Right lung (tissue), 2 donors: ENCODE measurements at regions not wholly inside any gene's neighbourhood (a gene's known extent, or its start where the extent isn't known, plus 50 kb on each side); places are given as distances from the start of the nearest gene placed in this dataset.

Experiments
- DNase-seq, 2 donors: peaks; one replicate each; pipeline ENCODE4 v3.0.0-alpha.2; 2013

DNA sequence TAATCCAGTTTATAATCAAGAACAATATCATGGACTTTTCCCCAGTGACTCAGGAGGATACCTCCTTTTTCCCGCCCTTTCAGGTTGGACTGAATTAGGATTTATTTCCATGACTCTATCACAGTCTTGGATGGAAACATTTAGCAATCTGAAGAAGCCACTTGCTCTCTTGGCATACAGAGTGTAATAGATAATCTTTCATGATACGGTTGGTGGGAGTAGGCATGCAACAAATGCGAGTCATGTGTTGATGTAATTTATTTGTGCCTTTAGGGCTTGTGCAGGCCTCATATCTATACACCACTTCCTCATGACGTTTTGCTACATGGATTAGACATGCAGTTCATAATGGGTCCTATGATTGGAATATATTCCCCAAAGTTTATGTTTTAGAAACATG, 54.2 kb upstream of the MCTP2 start:
- DNase-seq = no peak

DNA sequence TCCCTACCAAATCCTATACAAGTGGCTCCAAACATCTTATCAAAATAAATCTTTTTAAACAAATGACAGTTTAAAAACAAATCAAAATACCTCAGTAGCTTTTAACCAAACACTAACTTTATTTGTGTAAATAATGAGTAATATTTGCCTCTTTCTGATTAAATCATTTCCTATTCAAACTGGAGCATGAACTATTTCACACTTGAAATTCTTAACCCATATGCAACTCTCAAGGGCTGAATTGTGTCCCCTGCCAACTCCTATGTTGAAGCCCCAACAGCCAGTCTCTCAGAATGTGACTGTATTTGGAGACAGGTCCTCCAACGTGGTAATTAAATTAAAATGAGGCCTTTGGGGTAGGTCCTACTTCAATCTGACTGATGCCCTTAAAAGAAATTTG, 55.9 kb upstream of the MCTP2 start:
- peak in 1 of 2 donors; percentile 6 for DNase-seq

DNA sequence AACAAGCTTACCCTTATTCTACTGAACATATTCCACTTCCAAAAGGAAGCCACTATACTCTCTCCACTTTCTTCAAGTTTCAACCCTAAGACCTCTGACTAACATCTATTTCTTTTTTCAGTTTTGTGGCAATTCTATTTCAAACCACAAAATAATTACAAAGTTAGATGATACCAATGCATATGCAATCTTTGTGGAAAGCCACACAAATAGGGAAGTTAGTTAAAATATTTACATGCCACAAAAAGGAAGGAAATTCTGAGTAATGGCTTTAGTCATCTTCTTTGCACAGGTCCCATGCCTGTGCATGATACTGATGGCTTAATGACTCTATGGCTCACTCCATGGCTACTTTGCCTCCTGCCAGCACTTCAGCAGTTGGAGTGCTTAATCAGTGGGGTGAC, 57.0 kb upstream of the MCTP2 start:
- no peak for DNase-seq

DNA sequence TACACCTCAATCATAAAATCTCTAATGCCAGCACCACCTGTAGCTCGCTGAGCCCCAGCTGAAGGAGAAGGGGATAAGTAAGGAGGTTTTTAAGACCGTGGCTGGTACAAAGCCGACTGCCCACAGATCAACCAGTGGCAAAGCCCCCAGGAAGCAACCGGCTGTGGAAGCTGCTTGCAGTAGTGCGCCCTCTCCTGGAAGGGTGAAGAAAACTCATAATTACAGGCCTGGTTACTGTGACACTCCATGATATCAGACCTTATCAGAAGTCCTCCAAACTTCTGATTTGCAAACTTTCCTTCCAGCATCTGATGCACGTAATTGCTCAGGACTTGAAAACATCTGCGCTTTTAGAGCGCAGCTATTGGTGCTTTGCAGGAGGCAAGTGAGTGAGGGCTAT, 63.1 kb upstream of the MCTP2 start:
- DNase-seq = no peak

DNA sequence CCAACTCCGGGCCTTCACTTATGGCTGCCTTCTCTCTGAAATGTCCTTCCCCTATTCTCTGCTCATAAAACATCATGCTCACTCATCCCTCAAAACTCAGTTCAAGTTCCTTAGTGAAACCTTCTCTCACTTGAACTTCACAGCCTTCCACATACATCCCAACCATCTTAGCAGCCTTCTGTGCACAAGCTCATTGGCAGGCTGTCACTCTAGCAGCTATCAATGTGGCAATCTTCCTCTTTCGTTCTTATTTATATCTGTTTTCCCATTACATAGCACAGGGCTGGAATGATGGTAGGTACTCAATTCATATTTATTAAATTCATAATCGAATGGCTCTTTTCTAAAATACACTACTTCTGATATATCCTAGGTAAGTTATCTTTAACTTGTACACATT, 66.4 kb upstream of the MCTP2 start:
- DNase-seq = no peak

DNA sequence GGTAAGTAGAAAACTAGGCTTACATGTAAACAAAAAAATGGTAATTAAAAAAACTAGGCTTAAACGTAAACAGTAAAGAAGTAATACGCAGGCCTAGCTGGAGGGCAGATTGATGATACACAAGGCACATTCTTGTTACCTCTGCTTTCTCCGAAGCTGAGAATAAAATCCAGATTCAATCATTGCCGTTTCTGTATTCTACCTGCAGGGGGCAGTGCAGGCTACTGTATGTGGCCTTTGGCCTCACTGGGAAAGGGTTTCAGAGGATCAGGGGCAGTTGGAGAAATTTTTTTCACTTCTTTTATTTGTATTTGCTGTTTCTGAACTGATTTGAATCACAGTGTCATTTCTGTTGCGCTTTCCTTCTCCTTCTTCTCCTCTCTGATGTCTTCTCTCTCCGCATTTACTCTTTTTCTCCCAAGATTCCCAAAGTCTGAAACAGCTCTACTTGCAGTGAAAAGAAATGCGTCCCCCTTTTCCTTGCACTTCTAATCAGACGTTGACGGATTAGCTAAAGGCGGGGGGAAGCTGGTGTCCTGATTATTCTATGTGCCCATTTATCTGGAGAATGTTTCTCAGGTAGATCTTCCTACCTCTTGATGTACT, 67.1 kb upstream of the MCTP2 start:
- DNase-seq = peak; percentile 56 to 58

DNA sequence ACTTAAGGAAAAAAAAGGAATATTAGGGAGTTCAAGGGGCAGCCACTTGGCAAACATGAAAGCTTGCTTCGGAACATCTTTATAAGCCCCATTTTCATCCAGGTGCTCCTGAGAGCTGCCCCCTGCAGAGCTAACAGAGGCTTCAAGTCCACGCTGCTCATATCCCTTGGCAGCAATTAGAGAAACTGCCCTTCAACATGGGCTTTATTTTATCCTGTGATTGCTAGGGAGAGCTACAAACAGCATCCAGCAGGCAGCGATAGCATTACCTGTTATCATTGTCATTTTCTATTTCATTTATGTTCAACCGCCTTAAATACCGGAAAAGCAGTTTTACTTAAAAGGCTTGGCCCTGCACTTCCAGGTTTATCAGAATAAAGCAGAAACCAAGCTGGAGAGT, 68.4 kb upstream of the MCTP2 start:
- no peak for DNase-seq

DNA sequence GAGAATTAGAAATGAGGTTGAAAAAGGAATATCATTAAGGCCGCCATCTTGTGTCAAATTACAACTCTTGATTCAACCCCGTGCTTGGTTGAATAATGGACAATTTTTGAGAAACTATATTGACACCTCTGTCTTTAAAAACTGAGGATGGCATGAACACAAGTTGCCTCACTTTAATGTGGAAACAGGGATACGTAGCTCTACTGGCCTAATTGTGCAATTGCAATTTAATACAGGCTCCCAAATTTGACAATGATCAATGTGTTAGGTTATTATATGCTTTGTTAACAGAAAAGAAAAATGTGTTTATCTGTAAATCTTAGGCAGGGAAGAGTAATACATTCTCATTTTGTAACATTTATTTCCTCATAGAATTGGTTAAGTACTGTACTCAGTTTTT, 77.1 kb upstream of the MCTP2 start:
- DNase-seq = no peak

DNA sequence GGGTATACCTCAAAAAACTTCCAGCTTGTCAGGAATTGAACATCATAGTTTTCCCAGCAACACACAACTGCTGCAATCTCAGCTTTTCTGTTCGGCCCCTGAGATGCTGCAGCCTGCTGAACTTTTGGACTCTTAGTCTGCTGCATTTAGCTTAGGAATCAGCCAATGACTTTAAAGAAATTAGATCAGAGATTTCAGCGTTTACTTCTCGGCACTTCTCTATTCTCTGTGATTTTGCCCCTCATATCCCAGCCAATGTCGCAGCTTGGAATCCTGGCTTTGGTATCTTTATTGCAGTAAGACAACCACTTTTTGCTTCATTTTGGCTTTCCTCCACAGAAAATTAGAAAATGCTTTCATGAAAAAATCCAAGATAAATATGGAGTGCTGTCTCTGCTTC, 86.3 kb upstream of the MCTP2 start:
- peak; percentile 4 to 16 for DNase-seq

DNA sequence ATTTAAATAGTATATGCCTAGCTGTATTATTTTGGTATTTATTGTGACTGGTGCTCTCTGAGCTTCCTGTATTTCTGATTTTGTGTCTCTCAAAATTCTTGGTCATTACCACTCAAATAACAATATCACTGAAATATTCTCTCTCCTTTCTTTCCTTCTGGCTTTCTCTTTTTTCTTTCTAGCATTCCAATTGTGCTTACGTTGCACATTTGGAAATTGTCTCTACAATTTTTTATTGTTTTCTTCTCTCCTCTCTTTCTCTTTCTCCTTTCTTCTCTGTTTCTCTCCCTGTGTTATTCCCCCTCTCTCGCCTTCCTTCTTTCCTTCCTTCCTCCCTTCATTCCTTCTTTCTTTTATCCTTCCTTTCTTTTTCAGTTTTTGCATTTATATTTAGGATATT, 89.6 kb upstream of the MCTP2 start:
- no peak for DNase-seq

DNA sequence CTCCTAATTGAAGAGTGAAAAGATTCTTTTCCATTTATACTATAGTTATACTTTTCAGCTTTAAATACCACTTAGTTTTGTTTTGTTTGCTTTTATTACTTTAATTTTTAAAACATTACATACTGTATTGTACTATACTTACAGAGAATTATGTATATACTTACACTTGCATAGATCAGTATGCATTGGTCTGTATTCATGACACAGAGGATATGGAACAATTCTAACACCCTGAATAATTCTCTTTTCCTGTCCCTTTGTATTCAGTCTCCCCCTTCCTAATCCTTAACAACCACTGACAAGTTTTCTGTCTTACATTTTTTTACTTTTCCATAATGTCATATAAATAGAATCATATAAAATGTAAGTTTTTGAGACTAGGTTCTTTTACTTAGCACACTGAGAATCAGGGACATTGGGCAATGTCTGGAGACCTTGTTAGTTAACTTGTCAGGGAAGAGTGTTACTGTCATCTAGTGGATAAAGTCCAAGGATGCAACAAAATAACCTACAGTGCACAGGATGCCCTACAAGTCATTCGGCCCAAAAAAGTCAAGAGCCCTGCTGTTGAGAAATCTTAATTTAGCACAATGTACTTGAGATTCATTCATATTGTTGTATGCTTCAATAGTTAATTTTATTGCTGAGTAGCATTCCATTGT, 95.7 kb upstream of the MCTP2 start:
- no peak for DNase-seq

DNA sequence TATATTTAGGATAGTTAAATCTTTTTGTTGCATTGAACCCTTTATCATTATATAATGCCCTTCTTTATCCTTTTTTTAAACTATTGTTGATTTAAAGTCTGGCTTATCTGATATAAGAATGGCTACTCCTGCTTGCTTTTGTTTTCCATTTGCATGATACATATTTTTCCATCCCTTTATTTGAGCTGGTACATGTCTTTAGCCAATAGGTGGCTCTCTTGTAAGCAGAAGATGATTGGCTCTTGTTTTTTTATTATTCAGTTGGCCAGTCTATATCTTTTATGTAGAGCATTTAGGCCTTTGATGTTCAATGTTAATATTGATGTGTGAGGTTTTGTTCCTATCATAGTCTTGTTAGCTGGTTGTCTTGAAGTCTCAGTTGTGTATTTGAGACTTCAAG, 99.5 kb upstream of the MCTP2 start:
- no peak for DNase-seq

DNA sequence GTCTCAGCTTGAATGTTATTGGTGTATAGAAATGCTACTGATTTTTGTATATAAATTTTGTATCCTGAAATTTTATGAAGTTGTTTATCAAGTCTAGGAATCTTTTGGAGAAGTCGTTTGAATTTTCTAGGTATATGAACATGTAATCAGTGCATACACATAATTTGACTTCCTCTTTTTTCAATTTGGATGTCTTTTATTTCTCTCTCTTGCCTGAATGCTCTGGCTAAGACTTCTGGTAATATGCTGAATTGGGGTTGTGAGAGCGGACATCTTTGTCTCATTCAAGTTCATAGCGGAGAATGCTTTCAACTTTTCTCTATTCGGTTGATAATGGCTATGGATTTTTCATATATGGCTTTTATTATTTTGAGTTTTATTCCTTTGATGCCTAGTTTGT, 100.9 kb upstream of the MCTP2 start:
- no peak for DNase-seq

DNA sequence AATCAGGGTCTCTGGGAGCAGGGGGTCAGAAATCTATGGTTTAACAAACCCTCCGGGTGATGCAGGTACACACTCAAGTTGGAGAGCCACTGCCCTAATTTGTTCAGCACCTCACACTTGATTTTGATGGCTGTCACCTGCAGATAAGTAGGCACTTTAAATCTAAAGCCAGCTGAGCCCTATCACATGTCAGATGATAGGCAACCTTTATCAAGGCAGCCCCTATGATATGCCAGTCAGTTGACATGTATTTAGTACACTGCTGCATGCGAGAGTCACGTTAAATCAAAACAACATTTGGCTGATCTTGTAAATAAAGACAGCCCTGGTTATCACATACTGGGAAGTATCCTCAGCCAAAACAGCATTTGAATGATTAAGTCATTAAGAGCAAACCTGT, 104.4 kb upstream of the MCTP2 start:
- DNase-seq = no peak

DNA sequence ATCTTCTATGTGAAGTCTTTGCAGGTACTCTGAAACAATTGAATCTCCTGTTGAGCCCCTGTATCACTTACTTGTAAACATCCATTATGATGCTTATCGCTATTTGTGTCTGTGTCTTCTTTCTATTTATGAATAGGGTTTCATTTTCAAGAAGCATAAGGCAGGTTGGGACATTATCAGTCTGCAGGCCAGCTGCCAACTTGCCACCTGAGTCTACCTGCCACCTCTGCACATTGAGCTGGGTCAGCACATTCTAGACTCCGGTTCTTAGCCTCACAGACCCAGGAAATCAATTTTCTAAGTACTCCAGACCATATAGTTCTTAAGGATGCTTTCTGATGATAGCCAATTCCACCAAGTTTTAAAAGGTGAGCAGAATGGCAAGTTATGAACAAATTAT, 105.7 kb upstream of the MCTP2 start:
- no peak for DNase-seq

DNA sequence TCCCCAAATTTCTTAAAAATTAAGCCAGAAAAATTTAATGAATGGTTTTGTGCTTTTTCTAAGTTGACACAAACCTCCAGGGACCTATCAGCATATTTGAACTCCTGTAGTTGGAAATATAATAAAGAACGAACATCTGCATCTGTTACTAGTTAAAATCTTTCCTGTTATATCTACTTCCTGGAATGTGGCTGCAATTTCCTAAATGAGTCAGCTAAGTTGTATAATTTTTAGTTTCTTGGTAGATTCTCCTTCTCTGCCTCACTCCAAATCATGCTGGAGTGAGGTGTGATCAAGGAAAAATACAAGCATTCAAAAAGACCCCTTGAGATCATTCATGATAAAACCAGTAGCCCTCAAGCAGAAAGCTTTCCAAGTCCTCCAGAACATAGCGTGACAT, 106.2 kb upstream of the MCTP2 start:
- no peak for DNase-seq

DNA sequence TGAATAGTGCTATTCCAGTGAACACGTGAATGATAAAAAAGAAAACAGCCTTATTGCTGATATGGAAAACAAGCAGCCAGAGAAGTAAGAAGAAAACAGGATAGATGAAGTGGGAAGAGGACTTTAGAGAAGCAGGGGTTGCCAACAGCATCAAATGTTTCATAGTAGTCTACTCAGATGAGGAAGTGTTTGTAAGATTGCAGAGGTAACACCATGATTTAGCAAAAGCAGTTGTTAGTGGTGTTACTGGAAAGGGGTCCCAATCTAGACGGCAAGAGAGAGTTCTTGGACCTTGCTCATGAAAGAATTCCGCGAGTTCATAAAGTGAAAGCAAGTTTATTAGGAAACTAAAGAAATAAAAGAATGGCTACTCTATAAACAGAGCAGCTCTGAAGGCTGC, 108.8 kb upstream of the MCTP2 start:
- no peak for DNase-seq

DNA sequence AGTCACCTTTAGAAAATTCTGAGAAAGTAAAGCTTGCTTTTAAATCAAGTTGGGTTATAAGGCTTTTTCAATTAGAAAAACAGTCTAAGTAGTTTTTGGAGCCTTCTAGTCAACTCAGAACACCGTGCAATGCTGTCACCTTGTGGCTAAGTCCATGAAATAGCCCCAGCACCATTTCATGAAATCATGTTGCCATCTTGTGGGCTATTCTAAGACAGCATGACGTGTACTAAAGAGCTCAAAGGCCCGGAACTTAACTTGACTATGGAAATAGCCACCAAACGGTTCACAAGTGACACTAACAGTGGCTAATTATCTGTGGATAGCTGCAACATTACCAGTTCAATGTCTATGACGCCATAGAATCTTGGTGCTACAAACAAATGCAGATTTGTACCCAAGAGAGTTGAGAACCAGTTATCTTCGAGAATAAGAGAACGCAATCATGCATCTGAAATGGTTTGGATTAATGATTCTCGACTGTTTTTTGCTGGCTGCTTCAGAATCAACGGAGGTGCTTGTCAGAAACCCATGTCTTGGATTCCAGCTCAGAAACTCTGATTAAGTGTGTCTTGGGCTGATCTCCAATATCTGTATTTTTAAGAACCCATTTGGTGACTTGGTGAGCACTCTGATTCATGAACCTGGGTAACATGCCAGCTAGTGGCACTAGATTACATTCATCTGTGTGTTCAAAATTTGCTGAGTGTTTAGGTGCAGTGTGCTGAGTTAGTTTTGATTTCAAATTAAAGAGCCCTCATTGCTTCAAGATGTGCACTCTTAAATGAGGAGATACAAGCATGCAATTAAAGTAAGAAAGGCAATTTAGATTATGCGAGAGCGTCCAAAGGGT, 111.2 kb upstream of the MCTP2 start:
- DNase-seq = peak; percentile 72 to 86

DNA sequence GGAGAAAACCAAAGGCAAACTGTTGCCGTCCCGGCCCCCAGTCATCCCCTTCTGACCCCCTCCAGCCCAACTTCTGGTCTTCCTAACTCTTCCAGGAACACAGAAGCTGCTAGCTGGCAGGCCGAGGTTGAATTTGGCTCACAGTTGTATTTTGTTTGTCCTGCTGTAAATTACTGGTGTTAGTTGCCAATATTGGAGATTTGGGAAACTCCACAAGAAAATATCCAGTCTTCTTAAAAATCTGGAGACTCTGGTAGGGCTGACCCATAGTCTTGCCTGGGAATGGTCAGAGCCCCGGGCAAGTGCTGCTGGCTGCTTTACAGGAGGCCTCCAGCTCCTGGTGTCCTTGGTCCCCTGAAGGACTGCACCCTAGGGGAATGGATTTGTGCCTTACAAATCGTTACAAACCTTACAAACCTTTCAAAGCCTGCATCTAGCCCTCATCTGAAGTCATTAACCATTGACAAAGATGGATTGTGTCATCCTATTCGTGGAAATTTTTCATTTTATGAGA, 112.0 kb upstream of the MCTP2 start:
- peak; percentile 3 to 13 for DNase-seq

DNA sequence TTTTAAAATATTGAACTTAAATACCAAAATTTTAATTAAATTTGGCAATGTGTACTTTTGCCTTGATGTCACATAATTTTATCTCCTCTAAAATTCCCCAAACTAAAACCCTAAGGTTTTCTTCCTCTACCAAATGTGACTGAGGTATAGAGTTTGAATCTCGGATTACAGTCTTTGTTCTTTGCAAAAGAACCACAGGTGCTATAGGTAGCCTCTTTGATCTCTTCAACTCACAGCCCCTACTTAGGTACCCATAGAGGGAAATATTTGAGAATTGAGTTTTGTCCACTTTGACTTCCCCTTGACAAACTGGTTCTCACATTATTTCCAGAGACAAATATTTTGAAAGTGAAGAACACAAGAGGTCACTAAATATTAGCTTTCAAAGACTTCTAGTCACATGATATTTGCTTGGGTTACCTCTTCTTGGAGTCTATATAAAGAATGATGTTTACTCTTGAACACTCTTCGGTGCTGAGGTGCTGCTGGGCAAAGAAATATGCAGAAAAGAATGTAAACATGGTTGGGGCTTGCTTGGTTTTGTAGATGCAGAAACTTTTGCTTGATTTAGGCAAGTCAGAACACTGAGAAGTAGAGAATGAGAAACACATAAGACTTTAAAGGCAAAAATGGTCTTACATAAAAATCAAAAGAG, 120.8 kb upstream of the MCTP2 start:
- peak; percentile 15 to 29 for DNase-seq

DNA sequence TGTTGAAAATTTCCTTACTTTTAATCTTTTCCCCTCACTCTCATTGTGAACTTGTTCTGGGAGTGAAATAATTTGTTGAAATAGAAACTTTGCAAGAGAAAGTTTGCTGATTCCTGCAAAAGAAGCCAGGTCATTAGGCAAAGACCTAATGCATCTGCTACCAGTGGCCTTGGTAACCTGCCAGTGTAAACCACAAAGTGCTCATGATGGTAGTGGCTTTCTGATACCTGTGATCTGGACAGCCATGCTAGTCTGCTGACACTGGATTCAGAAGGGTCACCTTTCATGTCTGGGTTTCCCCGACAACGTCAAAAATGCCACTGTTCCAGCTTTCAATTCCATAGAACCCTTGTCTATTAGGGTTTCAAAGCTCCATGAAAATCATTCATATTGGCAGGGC, 123.7 kb upstream of the MCTP2 start:
- DNase-seq = no peak

DNA sequence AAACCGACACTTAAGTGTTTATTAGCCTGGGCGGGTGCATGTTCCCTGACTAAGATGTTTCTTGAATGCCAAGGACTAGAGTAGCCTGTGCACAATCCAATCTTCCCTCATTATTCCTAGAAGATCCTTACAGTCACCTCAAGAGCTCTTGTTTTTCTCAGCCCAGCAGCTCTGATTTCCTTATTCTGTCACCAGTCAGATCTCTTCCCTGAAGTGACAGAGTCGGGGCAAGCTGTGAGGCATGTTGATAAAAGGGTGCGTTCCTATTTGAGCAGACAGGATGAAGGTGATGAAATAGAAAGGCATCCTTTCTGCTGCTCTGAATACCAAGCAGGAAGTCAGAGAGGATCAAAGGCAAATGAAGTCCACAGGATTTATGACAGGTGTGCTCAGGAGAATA, 125.6 kb upstream of the MCTP2 start:
- no peak for DNase-seq

DNA sequence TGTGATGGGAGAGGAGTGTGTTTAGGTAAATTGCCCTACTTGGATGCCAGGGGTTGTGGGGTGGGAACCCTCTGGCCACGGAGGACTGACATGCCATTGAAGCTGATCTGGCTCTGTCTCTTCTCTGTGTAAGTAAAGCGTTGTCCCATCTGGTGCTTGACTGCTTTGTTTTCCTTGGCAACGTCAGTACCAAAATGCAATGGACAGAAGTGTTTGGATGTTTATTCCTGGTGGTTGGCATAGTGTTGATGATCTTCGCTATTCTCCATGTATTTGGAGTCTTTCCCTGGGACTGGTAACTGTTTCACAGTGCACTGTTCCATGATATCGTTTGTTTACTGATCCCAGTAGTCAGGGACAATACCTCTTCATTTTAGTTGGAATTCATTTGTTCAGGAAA, 130.5 kb upstream of the MCTP2 start:
- DNase-seq = no peak
